A549 (cell line): ENCODE measurements at regions not wholly inside any gene's neighbourhood (a gene's known extent, or its start where the extent isn't known, plus 50 kb on each side); places are given as distances from the start of the nearest gene placed in this dataset.
"Not testable (repeated sequence)": the region's sequence is repeated elsewhere in the genome, so short reads cannot be mapped to it uniquely, and the experiment has no call there.

Source experiments
- CEBPB ChIP-seq, 2 experiments: fragments of >200 bp in 1 of 2; sonication (Bioruptor Twin) in 1 of 2; formaldehyde crosslinking in 1 of 2; IDR thresholded peaks; 2 replicates each; pipeline ENCODE4 v1.6.1; 2012 to 2016
- CTCF ChIP-seq: fragments of >200 bp; sonication (Bioruptor Twin); formaldehyde crosslinking; IDR thresholded peaks from 3 replicates; pipeline ENCODE4 v1.5.1; 2016
- ELK1 ChIP-seq: fragments of 150-350 bp; IDR thresholded peaks from 2 replicates; pipeline ENCODE4 v1.6.1; 2014; ENCODE audit warnings: low read depth, mild to moderate bottlenecking, low read length
- JUN ChIP-seq, 2 experiments: fragments of >200 bp; sonication (Bioruptor Twin); formaldehyde crosslinking; IDR thresholded peaks; 2 replicates in 1 of 2; 3 replicates in 1 of 2; pipeline ENCODE4 v1.6.1; 2016 to 2017
- JUNB ChIP-seq: fragments of >200 bp; sonication (Bioruptor Twin); formaldehyde crosslinking; IDR thresholded peaks from 2 replicates; pipeline ENCODE4 v1.6.1; 2016
- KDM5A ChIP-seq: fragments of 200-600 bp; sonication (generic); IDR thresholded peaks from 2 replicates; pipeline ENCODE4 v1.6.1; 2016; ENCODE audit warnings: antibody characterized with exemption, mild to moderate bottlenecking
- POLR2A ChIP-seq: IDR thresholded peaks from 2 replicates; pipeline ENCODE4 v1.6.1; 2012; ENCODE audit warnings: mild to moderate bottlenecking, low read length
- POLR2AphosphoS2 ChIP-seq: conservative IDR thresholded peaks from 2 replicates; pipeline ENCODE4 v1.6.1; 2012; ENCODE audit warnings: low read length, improper control_type of control experiment, inconsistent platforms
- RAD21 ChIP-seq, 2 experiments: fragments of >200 bp in 1 of 2; sonication (Bioruptor Twin) in 1 of 2; formaldehyde crosslinking in 1 of 2; IDR thresholded peaks in 1 of 2; conservative IDR thresholded peaks in 1 of 2; 2 replicates in 1 of 2; 3 replicates in 1 of 2; pipeline ENCODE4 v1.6.1; 2012 to 2018; ENCODE audit warnings: inconsistent platforms in 1 of 2

GRCh38 chr9:65566018-65566417 is 109.7 kb upstream of the ZNG1E start:
- not testable (repeated sequence) for TF ChIP-seq RAD21 (conservative IDR thresholded peaks at IDR 0.05 in 1 of 2, IDR thresholded peaks at IDR 0.05 in 1 of 2); JUN (IDR thresholded peaks at IDR 0.05); CTCF; ELK1; KDM5A; POLR2AphosphoS2; POLR2A; CEBPB (IDR thresholded peaks at IDR 0.05); JUNB
